ENCODE measurements at regions not wholly inside any gene's neighbourhood (a gene's known extent, or its start where the extent isn't known, plus 50 kb on each side); places are given as distances from the start of the nearest gene placed in this dataset.

- H3K4me3 ChIP-seq = no peak overlapping the region
- TF ChIP-seq POLR2A (IDR thresholded peaks at IDR 0.05) (no peak), CTCF (IDR thresholded peaks at IDR 0.05) (no peak), EP300 (IDR thresholded peaks at IDR 0.05) (no peak), POLR2AphosphoS5 (IDR thresholded peaks at IDR 0.05) (no peak)
- no peaks in the 10 kb centered on the region for H3K9me3 ChIP-seq
- WGBS = 30% methylated on average over 3 of the region's 3 CpGs
- no peak overlapping the region for H3K27ac ChIP-seq
- no peaks in the 10 kb centered on the region for H3K36me3 ChIP-seq
- no peaks in the 10 kb centered on the region for H3K27me3 ChIP-seq
- DNase-seq (ENCODE audit: low spot score in 2 of 2) = no peak
- H3K4me1 ChIP-seq = no peaks in the 10 kb centered on the region
These were observed 394.0 kb upstream of the IGFBP7 start for GRCh38 chr4:57504139-57504538.

- H3K9me3 ChIP-seq = no peaks in the 10 kb centered on the region
- no peak for DNase-seq (ENCODE audit: low spot score in 2 of 2)
- 9% methylated on average over 4 of the region's 4 CpGs for WGBS
These were observed 391.5 kb upstream of the IGFBP7 start for GRCh38 chr4:57501720-57502119.

GRCh38 chr4:57499786-57500185, 389.6 kb upstream of the IGFBP7 start:
- H3K27ac ChIP-seq = no peak overlapping the region
- H3K4me3 ChIP-seq = no peak overlapping the region
- no peaks in the 10 kb centered on the region for H3K27me3 ChIP-seq
- TF ChIP-seq POLR2AphosphoS5 (IDR thresholded peaks at IDR 0.05) = no peak
- no peak for TF ChIP-seq POLR2A (IDR thresholded peaks at IDR 0.05)
- no peak for DNase-seq (ENCODE audit: low spot score in 2 of 2)
- H3K4me1 ChIP-seq = no peaks in the 10 kb centered on the region
- 85% methylated on average over 6 of the region's 6 CpGs for WGBS
- no peaks in the 10 kb centered on the region for H3K9me3 ChIP-seq
- H3K36me3 ChIP-seq = no peaks in the 10 kb centered on the region

More at GRCh38 chr4:57501720-57502119, 391.5 kb upstream of the IGFBP7 start:
- TF ChIP-seq EP300 (IDR thresholded peaks at IDR 0.05) = no peak
- no peak for TF ChIP-seq CTCF (IDR thresholded peaks at IDR 0.05)
- no peak for TF ChIP-seq POLR2A (IDR thresholded peaks at IDR 0.05)
- TF ChIP-seq POLR2AphosphoS5 (IDR thresholded peaks at IDR 0.05) = no peak
- no peaks in the 10 kb centered on the region for H3K36me3 ChIP-seq
- no peaks in the 10 kb centered on the region for H3K4me1 ChIP-seq
- H3K27ac ChIP-seq = no peak overlapping the region
- no peaks in the 10 kb centered on the region for H3K27me3 ChIP-seq
- H3K4me3 ChIP-seq = no peak overlapping the region

- no peak for DNase-seq (ENCODE audit: low spot score in 2 of 2)
- no peak for TF ChIP-seq POLR2AphosphoS5 (IDR thresholded peaks at IDR 0.05)
- TF ChIP-seq CTCF (IDR thresholded peaks at IDR 0.05) = no peak
- TF ChIP-seq POLR2A (IDR thresholded peaks at IDR 0.05) = no peak
- TF ChIP-seq EP300 (IDR thresholded peaks at IDR 0.05) = no peak
- Histone ChIP-seq H3K27me3 (no peaks in the 10 kb centered on the region), H3K27ac (no peak overlapping the region), H3K4me1 (no peaks in the 10 kb centered on the region), H3K4me3 (no peak overlapping the region), H3K36me3 (no peaks in the 10 kb centered on the region), H3K9me3 (no peaks in the 10 kb centered on the region)
- 60% methylated on average over 4 of the region's 4 CpGs for WGBS
These were observed 388.1 kb upstream of the IGFBP7 start for GRCh38 chr4:57498251-57498650.

GRCh38 chr4:57496697-57497471, 386.7 kb upstream of the IGFBP7 start:
- TF ChIP-seq CTCF (IDR thresholded peaks at IDR 0.05) (no peak), POLR2A (IDR thresholded peaks at IDR 0.05) (no peak), POLR2AphosphoS5 (IDR thresholded peaks at IDR 0.05) (no peak), EP300 (IDR thresholded peaks at IDR 0.05) (no peak)
- DNase-seq (ENCODE audit: low spot score in 2 of 2) = no peak
- 40% methylated on average over 2 of the region's 2 CpGs for WGBS
- Histone ChIP-seq H3K4me1 (no peaks in the 10 kb centered on the region), H3K27me3 (no peaks in the 10 kb centered on the region), H3K27ac (no peak overlapping the region), H3K9me3 (no peaks in the 10 kb centered on the region), H3K36me3 (no peaks in the 10 kb centered on the region), H3K4me3 (no peak overlapping the region)

Data from suprapubic skin (tissue), 4 donors.